GM10248 (cell line): ENCODE measurements at regions not wholly inside any gene's neighbourhood (a gene's known extent, or its start where the extent isn't known, plus 50 kb on each side); places are given as distances from the start of the nearest gene placed in this dataset.

ENCODE experiments used
- CTCF ChIA-PET: fragments of 300-600 bp; sonication (Branson Sonifier 250); formaldehyde crosslinking; extraction: SDS; loops from one replicate; lab custom pipeline; 2021; ENCODE audit warnings: antibody characterized with exemption; lab: Yijun Ruan, JAX
- POLR2A ChIA-PET: fragments of 350-650 bp; sonication (Branson Sonifier 250); formaldehyde crosslinking; extraction: SDS; loops from one replicate; lab custom pipeline; 2020; ENCODE audit warnings: antibody characterized with exemption; lab: Yijun Ruan, JAX
- DNase-seq: peaks from one replicate; pipeline ENCODE4 v3.0.0; 2012; ENCODE audit errors: extremely low spot score
- TF ChIP-seq, protein P1 (sequence below): IDR thresholded peaks from 2 replicates; pipeline ENCODE4 v1.5.1; 2012; ENCODE audit warnings: mild to moderate bottlenecking, low read depth; ENCODE audit errors: extremely low read depth, missing control alignments, control extremely low read depth

DNA sequence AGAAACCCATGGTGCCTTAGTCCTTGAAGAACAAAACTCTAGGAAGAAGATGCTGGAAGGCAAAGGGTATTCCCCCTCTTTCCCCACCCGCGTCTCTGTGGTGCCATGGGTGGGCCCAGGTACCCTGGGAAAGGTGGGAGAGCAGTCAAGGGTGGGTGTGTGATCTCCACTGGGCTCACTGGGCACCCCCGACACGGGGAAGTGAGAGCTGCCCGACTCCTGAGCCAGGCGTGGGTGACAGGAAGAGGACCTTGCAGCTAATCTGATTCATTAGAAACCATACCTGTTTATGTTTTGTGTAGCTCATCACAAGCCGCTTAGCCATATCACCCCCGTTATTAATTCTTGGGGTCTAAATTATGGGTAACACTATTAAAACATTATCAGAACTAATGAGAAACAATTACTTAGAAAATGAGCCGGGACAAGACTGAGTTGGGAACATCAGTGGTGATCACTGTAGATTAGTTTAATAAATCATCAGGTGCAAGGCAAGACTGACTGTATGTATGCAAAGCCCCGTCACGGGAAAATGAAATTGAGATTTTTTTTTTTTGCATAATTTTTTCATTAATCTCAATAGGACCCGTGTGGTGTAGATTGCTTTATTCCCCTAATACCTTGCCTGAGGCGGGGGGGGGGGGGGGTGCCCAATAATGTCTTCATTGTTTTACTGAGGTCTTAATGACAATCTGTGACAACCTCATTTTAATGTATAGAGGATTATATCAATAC, 77.3 kb downstream of the ZIC5 start:
- ChIA-PET CTCF (no interaction called here), POLR2A (no interaction called here)
- DNase-seq: no peak
- TF ChIP-seq, protein P1, sequence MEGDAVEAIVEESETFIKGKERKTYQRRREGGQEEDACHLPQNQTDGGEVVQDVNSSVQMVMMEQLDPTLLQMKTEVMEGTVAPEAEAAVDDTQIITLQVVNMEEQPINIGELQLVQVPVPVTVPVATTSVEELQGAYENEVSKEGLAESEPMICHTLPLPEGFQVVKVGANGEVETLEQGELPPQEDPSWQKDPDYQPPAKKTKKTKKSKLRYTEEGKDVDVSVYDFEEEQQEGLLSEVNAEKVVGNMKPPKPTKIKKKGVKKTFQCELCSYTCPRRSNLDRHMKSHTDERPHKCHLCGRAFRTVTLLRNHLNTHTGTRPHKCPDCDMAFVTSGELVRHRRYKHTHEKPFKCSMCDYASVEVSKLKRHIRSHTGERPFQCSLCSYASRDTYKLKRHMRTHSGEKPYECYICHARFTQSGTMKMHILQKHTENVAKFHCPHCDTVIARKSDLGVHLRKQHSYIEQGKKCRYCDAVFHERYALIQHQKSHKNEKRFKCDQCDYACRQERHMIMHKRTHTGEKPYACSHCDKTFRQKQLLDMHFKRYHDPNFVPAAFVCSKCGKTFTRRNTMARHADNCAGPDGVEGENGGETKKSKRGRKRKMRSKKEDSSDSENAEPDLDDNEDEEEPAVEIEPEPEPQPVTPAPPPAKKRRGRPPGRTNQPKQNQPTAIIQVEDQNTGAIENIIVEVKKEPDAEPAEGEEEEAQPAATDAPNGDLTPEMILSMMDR: no peak

DNA sequence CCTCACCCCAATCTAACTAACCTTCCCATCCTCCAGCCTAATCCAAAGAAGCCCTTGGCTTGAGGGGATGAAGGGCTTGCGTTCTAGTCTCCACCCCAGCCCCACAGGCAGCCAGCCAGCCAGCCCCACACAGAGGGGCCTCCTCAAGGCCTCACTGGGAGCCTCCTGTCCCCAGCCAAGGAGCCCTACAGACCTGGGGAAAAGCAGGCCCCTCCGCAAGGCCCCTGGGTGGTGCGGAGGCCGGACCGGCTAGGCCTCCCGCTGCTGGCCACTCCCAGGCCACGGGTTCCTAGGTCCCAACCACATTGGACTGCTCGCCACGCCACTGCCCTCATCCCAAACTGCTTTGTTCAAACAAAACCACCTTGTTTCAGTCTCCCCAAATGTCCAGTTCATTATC, 78.0 kb downstream of the ZIC5 start:
- TF ChIP-seq, protein P1: no peak
- no peak for DNase-seq
- POLR2A ChIA-PET: no interaction called here
- CTCF ChIA-PET: interaction anchor here (1.7 kb wide), 1 partner anchor 9 kb away, joined by 3 read pairs; no protein-coding TSS in a partner anchor

DNA sequence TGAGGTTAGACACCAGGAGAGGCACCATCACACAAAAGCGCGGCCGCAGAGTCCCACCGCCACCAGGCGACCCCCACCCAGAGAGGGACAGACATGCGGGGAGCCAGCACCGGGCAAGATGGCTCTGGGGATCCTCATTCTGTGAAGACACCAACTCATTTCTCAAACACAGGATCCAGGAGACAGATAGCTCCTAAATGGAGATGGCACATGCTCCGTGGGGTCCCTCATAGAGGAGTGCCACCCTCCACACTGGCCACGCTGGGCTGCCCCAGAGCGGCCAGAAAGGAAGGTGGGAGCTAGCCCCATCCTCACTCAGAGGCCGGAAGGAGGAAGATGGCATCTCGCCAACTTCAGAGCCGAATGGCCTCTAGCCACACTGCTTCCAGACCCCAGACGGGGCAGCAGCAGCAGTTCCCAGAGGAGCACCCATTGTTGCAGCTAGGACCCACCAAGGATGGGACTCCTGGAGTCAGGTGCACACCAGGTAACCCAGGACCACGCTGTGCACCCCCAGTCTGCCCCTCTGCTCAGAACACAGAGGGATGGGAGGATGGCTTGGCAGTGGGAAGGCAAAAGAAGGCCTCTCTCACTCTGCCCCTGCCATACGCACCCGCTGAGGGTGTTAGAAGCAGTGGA, 78.6 kb downstream of the ZIC5 start:
- POLR2A ChIA-PET: no interaction called here
- no peak for DNase-seq
- TF ChIP-seq, protein P1: no peak
- CTCF ChIA-PET: interaction anchor here (1.5 to 1.9 kb wide), 3 partner anchors 8 to 15 kb away, joined by 3 to 12 read pairs (median 9); no protein-coding TSS in a partner anchor

DNA sequence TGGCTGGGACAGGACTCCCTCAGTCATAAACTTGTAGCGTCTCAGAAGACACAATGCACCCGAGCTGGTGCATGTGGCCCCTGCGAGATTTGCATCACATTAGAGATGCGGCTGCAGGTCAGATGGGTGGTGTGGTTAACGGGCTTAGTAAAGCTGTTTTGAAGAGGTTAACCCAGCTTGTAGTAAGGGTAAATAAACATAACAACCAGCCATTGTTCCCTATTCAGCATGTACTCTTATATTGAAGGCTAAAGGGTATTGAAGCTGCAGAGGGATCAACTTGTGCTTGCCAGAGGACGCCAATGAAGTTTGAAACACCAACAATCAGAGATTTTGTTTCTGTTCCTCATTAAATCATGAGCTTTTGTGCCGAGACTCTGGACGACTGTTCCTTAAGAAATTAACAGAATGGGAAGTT, 79.4 kb downstream of the ZIC5 start:
- TF ChIP-seq, protein P1: no peak
- ChIA-PET CTCF (interaction anchor here (1.5 to 1.9 kb wide), 3 partner anchors 8 to 16 kb away, joined by 3 to 12 read pairs (median 9); no protein-coding TSS in a partner anchor), POLR2A (no interaction called here)
- no peak for DNase-seq

DNA sequence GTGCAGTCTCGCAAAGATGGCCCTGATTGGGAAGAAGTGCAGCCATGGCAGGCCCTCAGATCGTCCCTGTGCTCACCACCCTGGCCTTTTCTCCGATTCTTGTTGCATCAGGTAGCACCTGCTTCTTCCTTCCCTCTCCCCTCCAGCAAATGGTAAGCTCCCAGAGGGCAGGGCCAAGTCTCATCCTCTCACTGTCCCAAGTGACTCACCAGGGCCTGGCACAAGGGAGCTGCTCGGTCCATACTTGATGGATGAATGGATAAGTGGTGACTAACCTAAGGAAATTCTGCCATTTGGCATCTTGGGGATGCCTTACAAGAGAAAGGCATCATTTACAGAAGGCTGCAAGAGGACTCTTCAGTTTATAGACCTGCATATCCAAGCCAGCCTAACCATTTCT, 84.9 kb downstream of the ZIC5 start:
- POLR2A ChIA-PET: no interaction called here
- DNase-seq: no peak
- TF ChIP-seq, protein P1: no peak
- CTCF ChIA-PET: interaction anchor here (1.7 kb wide), 1 partner anchor 8 kb away, joined by 3 read pairs; no protein-coding TSS in a partner anchor

DNA sequence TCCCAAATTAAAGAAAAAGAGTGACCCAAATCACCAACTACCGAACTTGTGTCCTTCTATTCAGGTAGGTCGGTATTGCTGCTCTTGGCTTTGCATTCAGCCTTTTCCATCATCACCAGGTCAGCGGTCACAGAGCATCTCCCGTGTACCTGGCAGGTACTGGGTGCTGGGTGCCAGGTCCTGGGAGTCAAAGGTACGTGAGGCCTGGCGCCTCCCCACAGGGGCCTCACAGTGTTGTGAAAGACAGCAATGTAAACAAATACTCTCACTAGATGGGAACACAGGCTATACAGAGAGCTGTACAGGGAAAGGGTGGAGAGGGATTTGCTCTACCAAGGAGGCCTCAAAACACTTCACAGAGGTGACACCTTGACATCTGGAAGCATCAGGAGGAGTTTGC, 86.7 kb downstream of the ZIC5 start:
- POLR2A ChIA-PET: no interaction called here
- DNase-seq: no peak

More for the DNA sequence above, 86.7 kb downstream of the ZIC5 start:
- CTCF ChIA-PET: interaction anchor here (1.1 to 1.6 kb wide), 2 partner anchors 14 to 16 kb away, joined by 3 to 4 read pairs; no protein-coding TSS in a partner anchor
- TF ChIP-seq, protein P1: no peak
